Uterus (tissue), 2 donors: ENCODE measurements at regions not wholly inside any gene's neighbourhood (a gene's known extent, or its start where the extent isn't known, plus 50 kb on each side); places are given as distances from the start of the nearest gene placed in this dataset.

Experiments used
- CTCF ChIP-seq, 4 experiments: fragments of 200-600 bp in 2 of 4; fragments of 450-650 bp in 2 of 4; sonication (generic) in 2 of 4; IDR thresholded peaks; one replicate each; pipeline ENCODE4 v1.5.1; 2016 to 2019; ENCODE audit warnings: antibody characterized with exemption in 4 of 4, mild to moderate bottlenecking in 2 of 4, moderate library complexity in 1 of 4
- POLR2A ChIP-seq, 2 donors: fragments of 450-650 bp; IDR thresholded peaks; one replicate each; pipeline ENCODE4 v1.6.1; 2016; ENCODE audit warnings: antibody characterized with exemption in 2 of 2, mild to moderate bottlenecking in 1 of 2, moderate library complexity in 1 of 2

- TF ChIP-seq CTCF (IDR thresholded peaks at IDR 0.05), result no peak
- no peak for TF ChIP-seq POLR2A (IDR thresholded peaks at IDR 0.05)
Observed at GRCh38 chr10:33074443-33074842, 116.4 kb upstream of the ITGB1 start.
